Esophagus squamous epithelium (tissue), 5 donors: ENCODE measurements at regions not wholly inside any gene's neighbourhood (a gene's known extent, or its start where the extent isn't known, plus 50 kb on each side); places are given as distances from the start of the nearest gene placed in this dataset.

Source experiments
- DNase-seq: peaks from one replicate; lab custom pipeline; 2025; lab: John Stamatoyannopoulos, UW
- H3K27ac ChIP-seq, 4 donors: fragments of 200-600 bp; sonication (generic); one replicate each; pipeline ENCODE4 v1.5.1; 2016 to 2019; ENCODE audit warnings: mild to moderate bottlenecking in 1 of 4
- H3K27me3 ChIP-seq, 4 donors: fragments of 200-600 bp; sonication (generic); 1 replicate in 3 of 4; 2 replicates in 1 of 4; pipeline versions ENCODE4 v1.5.1 to v1.6.0; 2017 to 2021; ENCODE audit warnings: antibody characterized with exemption in 1 of 4
- H3K36me3 ChIP-seq, 3 donors: fragments of 200-600 bp; sonication (generic); one replicate each; pipeline ENCODE4 v1.5.1; 2016 to 2019
- H3K4me1 ChIP-seq, 3 donors: fragments of 200-600 bp; sonication (generic); one replicate each; pipeline ENCODE4 v1.5.1; 2017 to 2019
- H3K4me3 ChIP-seq, 4 donors: fragments of 200-600 bp; sonication (generic); 1 replicate in 3 of 4; 2 replicates in 1 of 4; pipeline ENCODE4 v1.5.1; 2016 to 2019; ENCODE audit warnings: mild to moderate bottlenecking in 2 of 4, moderate library complexity in 1 of 4
- H3K9me3 ChIP-seq, 3 donors: fragments of 200-600 bp; sonication (generic); one replicate each; pipeline ENCODE4 v1.5.1; 2016 to 2019
- CTCF ChIP-seq, 6 experiments: fragments of 450-650 bp in 4 of 6; fragments of 200-600 bp in 2 of 6; sonication (generic) in 2 of 6; IDR thresholded peaks; one replicate each; pipeline ENCODE4 v1.5.1; 2016 to 2019; ENCODE audit warnings: antibody characterized with exemption in 6 of 6, mild to moderate bottlenecking in 4 of 6, moderate library complexity in 4 of 6
- POLR2A ChIP-seq, 4 donors: fragments of 450-650 bp; IDR thresholded peaks; one replicate each; pipeline ENCODE4 v1.6.1; 2017; ENCODE audit warnings: antibody characterized with exemption in 4 of 4, mild to moderate bottlenecking in 4 of 4, moderate library complexity in 3 of 4
- WGBS, 2 donors: methylation state at CpG; one replicate each; pipeline ENCODE4 v1.1.5; 2018; 5-methylcytosine and 5-hydroxymethylcytosine counted together
- intact Hi-C: fragments of 100-400 bp; cut with DNase I; formaldehyde crosslinking; loops from one replicate; pipeline ENCODE4 v1.15.0; 2022
- donor health status: DM: yes; HTN: yes; CAD: no.

GRCh38 chr2:128432423-128432822, 113.8 kb upstream of the HS6ST1 start:
- 57 to 66% methylated on average over 4 of the region's 4 CpGs for WGBS, 2 donors
- no peak for DNase-seq
- H3K4me3 ChIP-seq: no peak overlapping the region
- H3K9me3 ChIP-seq: no peaks in the 10 kb centered on the region
- H3K27ac ChIP-seq: no peak overlapping the region
- intact Hi-C loops: no loop called here
- peaks cover 0 to 3% (median 0%) of the 10 kb centered on the region in 4 donors for H3K27me3 ChIP-seq
- TF ChIP-seq CTCF (IDR thresholded peaks at IDR 0.05) (no peak), POLR2A (IDR thresholded peaks at IDR 0.05) (no peak)
- H3K36me3 ChIP-seq: no peaks in the 10 kb centered on the region
- H3K4me1 ChIP-seq: no peaks in the 10 kb centered on the region

- peaks cover 0 to 3% (median 0%) of the 10 kb centered on the region in 4 donors for H3K27me3 ChIP-seq
- intact Hi-C loops: no loop called here
- H3K36me3 ChIP-seq: no peaks in the 10 kb centered on the region
- H3K9me3 ChIP-seq: no peaks in the 10 kb centered on the region
- DNase-seq: no peak
- H3K4me3 ChIP-seq: no peak overlapping the region
- TF ChIP-seq POLR2A (IDR thresholded peaks at IDR 0.05) (no peak), CTCF (IDR thresholded peaks at IDR 0.05) (no peak)
- no peaks in the 10 kb centered on the region for H3K4me1 ChIP-seq
- H3K27ac ChIP-seq: no peak overlapping the region
- 80 to 81% methylated on average over 2 of the region's 3 CpGs for WGBS, 2 donors
Measured at GRCh38 chr2:128433911-128434550, 115.4 kb upstream of the HS6ST1 start.

- DNase-seq: no peak
- H3K27ac ChIP-seq: no peak overlapping the region
- no peak overlapping the region for H3K4me3 ChIP-seq
- 86% methylated on average over 9 to 11 of the region's 18 CpGs for WGBS, 2 donors
- H3K9me3 ChIP-seq: no peaks in the 10 kb centered on the region
- no peaks in the 10 kb centered on the region for H3K4me1 ChIP-seq
- intact Hi-C loops: no loop called here
- peaks cover 0 to 3% (median 0%) of the 10 kb centered on the region in 4 donors for H3K27me3 ChIP-seq
- no peaks in the 10 kb centered on the region for H3K36me3 ChIP-seq
- no peak for TF ChIP-seq CTCF (IDR thresholded peaks at IDR 0.05)
- TF ChIP-seq POLR2A (IDR thresholded peaks at IDR 0.05): no peak
Measured at GRCh38 chr2:128435576-128436478, 117.2 kb upstream of the HS6ST1 start.

GRCh38 chr2:128436479-128437203, 118.0 kb upstream of the HS6ST1 start:
- Histone ChIP-seq H3K9me3 (no peaks in the 10 kb centered on the region), H3K36me3 (no peaks in the 10 kb centered on the region), H3K4me3 (no peak overlapping the region), H3K27ac (no peak overlapping the region), H3K4me1 (peaks cover 0 to 6% (median 0%) of the 10 kb centered on the region in 3 donors), H3K27me3 (peaks cover 0 to 3% (median 0%) of the 10 kb centered on the region in 4 donors)
- DNase-seq: no peak
- intact Hi-C loops: no loop called here
- WGBS, 2 donors: 89 to 98% methylated on average over 9 of the region's 12 CpGs
- no peak for TF ChIP-seq CTCF (IDR thresholded peaks at IDR 0.05)
- TF ChIP-seq POLR2A (IDR thresholded peaks at IDR 0.05): no peak
